Testis (tissue), 2 donors: ENCODE measurements at regions not wholly inside any gene's neighbourhood (a gene's known extent, or its start where the extent isn't known, plus 50 kb on each side); places are given as distances from the start of the nearest gene placed in this dataset.

ENCODE experiments used
- CTCF ChIP-seq, 3 experiments: fragments of 450-650 bp in 2 of 3; fragments of 200-600 bp in 1 of 3; sonication (generic) in 1 of 3; IDR thresholded peaks; one replicate each; pipeline ENCODE4 v1.5.1; 2016 to 2019; ENCODE audit warnings: antibody characterized with exemption in 3 of 3, mild to moderate bottlenecking in 2 of 3, moderate library complexity in 1 of 3
- POLR2A ChIP-seq: fragments of 450-650 bp; IDR thresholded peaks from one replicate; pipeline ENCODE4 v1.6.1; 2017; ENCODE audit warnings: antibody characterized with exemption, mild to moderate bottlenecking, moderate library complexity

GRCh38 chr6:120039664-120040063 lies 690.1 kb upstream of the MAN1A1 start:
- no peak for TF ChIP-seq CTCF (IDR thresholded peaks at IDR 0.05)
- no peak for TF ChIP-seq POLR2A
